GM21381 (cell line): ENCODE measurements at regions not wholly inside any gene's neighbourhood (a gene's known extent, or its start where the extent isn't known, plus 50 kb on each side); places are given as distances from the start of the nearest gene placed in this dataset.
"Not testable (repeated sequence)": the region's sequence is repeated elsewhere in the genome, so short reads cannot be mapped to it uniquely, and the experiment has no call there.

Experiments used
- ATAC-seq: cut with Tn5 transposase; IDR thresholded peaks from one replicate; pipeline ENCODE4 v1.9.1; 2021; ENCODE audit warnings: mild to moderate bottlenecking, moderate library complexity; ENCODE audit not compliant: unreplicated experiment

DNA sequence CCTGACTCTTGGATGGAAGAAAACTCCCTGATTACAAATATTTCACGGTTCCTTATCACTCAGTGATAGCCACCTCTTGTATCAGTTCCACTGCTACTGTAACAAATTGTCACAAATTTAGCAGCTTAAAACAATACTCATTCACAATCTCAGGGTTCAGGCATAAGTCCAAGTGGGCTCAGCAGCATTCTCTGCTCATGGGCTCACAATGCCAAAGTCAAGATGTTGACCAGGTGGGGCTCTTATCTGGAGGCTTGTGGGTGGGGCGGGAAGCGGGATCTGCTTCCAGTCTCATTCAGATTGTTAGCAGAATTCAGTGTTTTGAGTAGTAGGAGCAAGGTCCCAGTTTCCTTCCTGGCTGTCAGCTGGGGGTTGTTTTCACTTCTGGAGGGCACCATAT lies 137.3 kb upstream of the FAM78B start:
- ATAC-seq, result no peak

DNA sequence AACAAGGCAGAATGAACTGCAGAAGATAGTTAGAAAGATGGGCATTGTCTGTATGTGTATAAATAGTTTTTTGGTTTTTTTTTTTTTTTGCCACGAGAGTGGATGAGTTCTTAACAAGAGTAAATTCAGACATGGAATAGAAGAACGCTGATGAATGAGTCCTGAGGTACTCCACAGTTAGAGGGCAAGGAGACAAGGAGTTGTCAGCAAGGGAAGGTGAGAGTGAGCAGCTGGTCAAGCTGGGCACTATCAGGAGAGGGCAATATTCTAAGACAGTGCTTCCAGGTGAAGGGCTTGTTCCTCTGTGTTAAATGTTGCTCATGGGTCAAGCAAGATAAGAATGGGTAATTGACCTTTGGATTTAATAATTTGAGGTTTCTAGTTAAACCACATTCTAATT lies 138.6 kb upstream of the FAM78B start:
- ATAC-seq, result no peak

DNA sequence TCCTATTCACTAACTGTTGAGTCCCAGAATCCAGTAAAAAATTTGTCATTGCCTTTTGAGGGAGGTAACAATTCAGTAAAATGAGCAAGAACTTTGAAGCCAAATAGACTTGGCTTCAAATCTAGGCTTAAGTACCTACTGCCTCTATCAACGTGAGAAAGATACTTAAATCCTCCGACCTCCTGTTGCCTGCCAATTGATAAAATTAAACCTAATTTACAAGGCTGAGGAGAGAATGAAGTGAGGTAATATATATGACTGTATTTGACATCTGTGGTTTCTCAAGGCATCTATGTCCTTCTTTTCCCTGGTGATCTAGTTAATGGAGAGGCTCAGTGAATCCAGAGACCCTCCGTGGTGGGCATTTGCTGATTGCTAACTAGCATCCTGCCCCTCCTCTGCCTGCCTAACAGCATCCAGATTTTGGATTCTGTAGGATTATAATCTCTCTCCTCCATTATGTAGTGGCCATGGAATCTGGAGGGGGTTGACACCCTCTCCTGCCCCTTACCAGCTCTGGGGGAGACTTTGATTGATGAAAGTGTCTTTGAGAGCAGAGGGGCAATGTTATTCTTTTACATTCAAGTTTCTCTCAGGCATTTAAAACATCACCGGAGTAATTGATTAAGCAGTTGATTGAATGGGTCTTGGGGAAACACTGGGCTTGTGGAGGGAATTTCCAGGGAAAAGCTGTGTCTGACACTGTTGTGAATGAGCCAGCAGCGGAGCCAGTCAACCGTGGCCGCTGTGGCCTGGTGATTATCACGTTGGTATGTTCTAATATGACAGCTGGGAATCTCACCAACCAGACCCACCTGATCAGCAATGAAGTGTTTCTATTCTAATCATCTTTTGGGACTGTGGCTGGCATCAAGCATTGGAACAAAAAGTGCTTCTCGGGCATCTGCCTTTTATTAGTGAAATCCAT lies 140.7 kb upstream of the FAM78B start:
- no peak for ATAC-seq

DNA sequence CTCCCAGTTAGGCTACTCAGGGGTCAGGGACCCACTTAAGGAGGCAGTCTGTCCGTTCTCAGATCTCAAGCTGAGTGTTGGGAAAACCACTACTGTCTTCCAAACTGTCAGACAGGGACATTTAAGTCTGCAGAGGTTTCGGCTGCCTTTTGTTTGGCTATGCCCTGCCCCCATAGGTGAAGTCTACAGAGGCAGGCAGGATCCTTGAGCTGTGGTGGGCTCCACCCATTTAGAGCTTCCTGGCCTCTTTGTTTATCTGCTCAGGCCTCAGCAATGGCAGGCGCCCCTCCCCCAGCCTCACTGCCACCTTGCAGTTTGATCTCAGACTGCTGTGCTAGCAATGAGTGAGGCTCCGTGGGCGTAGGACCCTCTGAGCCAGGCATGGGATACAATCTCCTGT lies 149.5 kb upstream of the FAM78B start:
- not testable (repeated sequence) for ATAC-seq

DNA sequence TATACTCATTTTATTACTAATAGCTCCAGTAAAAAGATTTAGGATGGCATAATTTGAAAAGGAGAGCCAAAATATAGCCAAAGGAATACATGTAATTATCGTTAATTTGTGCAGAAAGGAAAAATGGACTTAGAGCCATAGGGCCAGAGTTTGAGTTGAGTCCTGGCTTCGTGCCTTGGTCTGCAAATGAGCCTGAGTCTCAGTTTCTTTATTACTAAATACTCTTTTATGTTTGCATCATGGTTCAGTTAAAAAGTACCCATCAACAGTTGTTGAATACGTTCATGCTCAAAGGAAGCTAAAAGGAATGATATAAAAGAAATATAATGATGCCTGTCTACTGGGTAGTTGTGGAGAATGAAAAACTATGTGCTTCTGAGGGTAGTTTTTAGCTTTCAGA lies 155.7 kb upstream of the FAM78B start:
- no peak for ATAC-seq

DNA sequence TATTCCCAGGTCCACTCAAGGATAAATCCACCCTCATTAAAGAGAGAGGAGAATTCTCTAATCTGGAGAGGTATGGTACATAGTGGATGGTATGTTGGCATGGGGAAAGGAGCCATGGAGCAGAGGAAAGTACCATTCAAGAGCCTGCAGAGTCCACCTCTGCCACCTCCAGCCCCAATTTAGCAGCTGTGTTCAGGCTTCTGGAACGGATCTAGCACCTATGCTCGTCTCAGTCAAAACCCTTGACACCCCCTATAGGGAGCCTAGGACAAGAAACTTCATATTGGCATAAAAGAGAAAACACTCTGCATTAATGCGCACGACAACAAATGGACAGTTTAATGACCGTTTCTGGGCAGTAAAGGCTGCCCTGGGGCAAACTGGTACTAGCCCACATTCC lies 161.1 kb upstream of the FAM78B start:
- no peak for ATAC-seq

DNA sequence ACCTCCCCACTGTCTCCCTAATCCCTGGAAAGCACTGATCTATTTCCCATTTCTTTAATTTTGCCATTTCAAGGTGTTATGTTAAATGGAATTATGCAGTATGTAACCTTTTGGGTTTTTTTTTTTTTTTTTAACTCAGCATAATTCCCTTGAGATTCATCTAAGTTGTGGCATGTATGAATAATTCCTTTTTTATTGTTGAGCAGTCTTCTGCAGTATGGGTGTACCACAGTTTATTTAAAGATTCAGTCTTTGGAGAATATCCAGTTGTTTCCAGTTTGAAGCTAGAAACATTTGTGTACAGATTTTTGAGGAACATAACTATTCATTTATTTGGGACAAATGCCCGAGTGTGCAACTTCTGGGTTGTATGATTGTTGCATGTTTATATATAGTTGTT lies 162.2 kb upstream of the FAM78B start:
- ATAC-seq, result no peak

DNA sequence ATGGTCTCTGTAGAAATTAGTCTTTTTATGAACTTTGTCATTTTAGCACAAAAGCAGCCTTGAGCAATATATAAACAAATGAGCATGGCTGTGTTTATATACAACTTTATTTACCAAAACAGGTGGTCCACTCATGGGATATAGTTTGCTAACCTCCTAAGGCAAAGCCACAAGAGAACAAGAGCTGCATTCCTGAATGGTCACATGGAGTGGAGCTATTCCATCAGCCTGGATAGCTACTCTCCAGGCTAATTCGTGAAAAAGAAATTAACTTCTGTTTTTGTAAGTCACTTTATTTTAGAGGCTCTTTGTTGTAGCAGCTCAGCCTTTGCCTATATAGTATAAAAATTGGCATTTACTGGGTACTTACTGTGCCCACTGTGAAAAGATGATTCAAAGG lies 163.3 kb upstream of the FAM78B start:
- no peak for ATAC-seq

DNA sequence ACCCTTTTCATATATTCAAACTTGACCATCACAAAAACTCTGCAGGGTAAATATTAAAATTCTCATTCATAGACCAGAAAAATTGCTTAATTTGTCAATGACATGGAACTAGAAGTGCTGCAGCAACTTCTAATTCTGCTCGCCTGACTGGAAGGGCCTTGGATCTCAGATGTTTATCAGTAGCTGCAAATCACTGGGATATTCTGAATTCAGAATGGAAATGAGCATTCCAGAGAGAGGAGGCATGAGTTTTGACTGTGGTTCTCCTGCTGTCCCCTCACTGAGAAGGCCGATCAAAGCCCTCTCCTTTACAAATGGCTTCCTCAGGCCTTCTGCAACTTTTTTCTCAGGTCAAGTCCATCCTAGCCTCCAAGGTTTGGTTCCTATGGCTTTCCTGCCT lies 171.3 kb upstream of the FAM78B start:
- ATAC-seq, result no peak

DNA sequence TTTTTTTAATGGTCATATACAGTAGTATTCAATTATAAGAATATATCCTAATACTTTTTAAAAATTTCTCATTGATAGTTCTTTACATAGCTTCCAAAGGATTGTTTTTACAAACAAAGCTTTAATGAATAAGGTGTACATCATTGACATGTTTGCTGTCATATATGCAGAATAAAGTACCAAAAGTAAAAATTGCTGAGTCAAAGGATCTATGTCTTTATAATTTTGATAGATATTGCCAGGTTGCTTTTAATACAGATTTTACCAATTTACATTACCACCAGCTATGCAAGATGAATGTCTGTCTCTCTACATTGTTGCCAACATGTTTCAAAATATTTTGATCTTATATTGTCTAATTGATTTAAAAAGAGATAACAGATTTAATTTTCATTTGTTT lies 173.9 kb upstream of the FAM78B start:
- no peak for ATAC-seq

DNA sequence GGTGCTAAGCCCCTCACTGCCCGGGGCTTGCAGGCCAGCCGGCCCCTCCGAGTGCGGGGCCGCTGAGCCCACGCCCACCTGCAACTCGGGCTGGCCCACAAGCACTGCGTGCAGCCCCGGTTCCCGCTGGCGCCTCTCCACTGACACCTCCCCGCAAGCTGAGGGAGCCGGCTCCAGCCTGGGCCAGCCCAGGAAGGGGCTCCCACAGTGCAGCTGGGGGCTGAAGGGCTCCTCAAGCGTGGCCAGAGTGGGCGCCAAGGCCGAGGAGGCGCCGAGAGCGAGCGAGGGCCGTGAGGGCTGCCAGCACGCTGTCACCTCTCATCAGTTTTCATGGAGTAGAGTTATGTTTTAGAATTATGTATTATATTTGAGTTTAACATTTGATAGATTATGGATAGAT lies 176.5 kb upstream of the FAM78B start:
- ATAC-seq, result no peak

DNA sequence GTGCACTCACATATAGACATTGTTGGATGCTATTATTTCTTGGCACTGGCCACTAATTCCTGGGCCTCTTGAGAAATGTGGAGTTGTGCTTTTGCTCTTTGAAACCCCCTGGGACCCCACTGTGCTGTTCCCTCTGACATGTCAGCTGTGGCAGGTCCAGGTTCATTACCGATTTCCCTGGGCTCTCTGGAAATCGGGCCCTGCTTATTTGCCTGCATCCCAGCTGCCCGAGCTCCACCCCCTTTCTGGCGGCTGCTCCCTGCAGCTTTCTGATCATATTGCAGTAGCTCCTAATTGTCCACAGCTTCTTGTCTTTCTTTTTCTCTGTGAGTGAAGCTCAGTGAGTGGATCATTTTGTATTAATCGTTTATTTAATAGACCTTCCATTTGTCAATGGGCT lies 183.7 kb upstream of the FAM78B start:
- ATAC-seq, result no peak

DNA sequence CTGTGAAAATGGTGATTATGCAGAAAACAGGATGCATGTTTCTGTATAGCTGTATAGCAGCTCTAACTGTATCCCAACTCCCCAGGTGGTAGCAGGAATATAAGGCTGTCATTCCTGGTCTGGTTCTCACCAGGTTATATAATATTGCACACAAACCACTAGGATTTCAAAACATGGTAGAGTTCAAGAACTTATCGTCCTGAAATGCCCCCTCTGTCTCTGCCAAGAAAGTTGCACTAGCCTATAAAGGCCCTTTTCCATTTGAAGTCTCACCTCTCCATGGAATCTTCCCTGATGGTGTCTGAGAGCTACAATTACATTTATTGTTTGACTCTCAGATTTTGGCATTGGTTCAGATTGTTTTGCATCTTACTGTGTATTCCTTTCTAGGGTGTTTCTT lies 184.9 kb upstream of the FAM78B start:
- ATAC-seq, result no peak

DNA sequence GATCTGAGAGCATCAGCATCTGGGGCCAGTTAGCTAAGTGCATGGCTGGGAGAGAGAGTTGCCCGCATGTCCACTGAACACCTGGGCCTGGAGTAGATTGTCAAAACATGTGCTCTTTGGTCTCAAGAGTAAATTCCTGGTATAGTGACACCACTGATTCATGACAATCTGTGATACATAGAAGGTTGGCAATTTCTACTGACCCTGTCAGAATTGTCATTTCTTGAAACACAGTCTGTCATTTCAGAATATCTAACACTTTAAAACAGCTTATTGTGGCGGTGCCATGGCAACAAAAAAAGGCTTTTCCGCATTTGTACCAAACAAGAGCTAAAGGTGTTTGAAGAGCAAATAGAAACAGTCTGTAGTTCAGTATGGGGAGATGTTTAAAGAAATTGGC lies 186.4 kb upstream of the FAM78B start:
- no peak for ATAC-seq

DNA sequence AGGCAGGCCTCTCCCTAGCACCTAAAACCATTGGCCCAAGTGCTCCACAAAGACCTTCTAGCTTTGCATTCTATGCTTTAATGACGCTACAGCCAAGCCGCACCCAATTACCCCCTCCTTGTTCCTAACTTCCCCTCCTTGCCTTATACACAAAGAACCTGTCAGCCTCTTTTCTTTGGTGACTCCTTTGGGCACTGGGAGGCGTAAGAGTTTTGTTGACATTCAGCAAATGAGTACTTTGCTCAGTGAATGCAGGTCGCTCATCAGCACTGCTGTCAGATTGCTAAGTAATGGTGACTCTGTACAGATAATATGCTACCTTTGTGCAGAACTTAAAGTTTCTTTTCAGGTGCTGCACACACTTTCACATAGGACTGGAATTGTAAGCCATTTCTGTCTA lies 187.6 kb upstream of the FAM78B start:
- ATAC-seq, result no peak

DNA sequence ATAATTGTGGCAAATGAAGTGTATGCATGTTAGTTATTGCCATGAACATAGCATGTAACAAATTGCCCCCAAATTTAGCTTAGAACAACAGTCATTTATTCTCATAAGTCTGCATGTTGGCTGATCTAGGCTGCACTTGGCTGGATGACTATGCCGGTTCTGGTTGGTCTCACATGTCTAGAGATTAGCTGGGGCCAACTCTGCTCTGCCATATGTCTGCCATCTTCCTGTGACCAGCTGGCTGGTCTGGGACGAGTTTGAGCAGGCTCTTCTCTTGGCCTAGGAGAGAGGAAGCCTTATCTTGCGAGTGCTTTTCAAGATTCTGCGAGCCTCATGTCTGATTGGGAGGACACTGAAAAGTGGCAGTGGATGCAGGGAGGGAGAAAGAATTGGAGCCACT lies 198.3 kb upstream of the FAM78B start:
- ATAC-seq, result no peak

DNA sequence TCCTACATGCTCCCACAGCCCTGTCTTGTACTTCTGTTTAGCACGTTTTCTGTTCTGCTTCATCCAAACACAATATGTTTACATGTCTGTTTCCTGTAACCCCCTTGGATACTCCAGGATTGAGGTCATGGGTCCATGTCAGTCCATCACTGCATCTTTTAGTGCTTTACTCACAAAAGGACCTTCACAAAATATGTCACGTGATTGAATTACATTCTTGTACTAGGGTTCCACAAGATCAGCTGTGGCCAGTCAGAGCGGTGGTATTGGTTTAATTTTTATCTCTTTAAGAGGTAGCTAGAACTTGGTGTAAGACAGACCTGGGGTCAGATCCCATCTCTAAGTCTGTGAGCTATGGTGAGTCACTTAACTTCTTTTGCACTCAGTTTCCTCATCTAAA lies 201.2 kb upstream of the FAM78B start:
- no peak for ATAC-seq

DNA sequence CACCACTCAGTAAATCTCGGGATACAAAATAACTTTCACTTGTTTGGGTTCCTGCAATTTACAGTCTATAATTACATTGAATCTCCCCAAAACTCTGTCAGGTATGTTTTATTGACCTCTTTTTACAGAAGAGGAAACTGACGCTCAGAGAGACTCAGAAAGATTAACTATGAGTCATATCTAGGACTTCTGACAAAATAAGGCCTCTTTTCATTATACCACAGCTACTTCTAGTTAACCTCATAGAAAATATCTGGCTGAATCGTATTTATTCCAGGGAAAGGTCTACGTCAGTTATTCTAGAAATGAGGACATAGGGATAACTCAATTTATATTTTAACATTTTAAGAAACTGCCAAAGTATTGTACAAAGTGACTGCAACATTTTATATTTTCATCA lies 211.1 kb upstream of the FAM78B start:
- no peak for ATAC-seq

DNA sequence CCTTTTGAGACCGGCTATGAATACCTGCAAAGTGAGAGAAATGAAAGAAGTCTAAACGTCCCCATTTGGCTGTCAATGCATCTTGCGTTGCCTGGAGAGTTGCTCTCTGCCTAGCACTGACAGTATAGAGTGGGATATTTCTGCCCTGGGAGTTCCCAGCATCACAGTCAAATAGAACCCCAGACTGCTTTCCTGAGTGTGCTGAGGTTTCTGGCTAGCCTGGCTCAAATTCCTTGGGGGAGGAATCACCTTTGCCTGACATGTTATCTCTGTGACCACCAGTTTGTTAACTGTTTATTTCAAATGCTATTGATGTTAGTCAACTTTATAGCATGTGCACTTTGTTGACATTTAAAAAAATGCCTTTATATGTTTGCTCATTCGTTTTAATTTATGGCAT lies 212.0 kb upstream of the FAM78B start:
- no peak for ATAC-seq

DNA sequence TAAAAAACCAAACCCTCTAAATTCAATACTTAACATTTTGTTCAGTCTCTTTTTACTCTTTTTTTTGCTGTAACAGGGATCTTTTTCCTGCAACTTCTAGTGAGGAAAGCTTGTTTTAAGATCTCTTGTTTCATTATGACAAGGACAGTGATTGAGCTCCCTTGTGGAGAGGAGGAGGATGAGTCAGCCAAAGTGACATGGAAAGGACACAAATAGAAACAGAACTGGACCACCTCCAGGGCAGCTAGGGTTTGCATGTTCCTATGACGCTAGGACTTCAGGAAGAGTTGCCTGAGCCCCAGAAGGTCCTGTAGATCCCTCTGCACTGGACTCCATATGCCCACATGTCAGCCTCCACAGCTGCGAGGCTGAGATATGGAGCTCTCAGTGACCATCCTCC lies 212.6 kb upstream of the FAM78B start:
- ATAC-seq, result no peak

DNA sequence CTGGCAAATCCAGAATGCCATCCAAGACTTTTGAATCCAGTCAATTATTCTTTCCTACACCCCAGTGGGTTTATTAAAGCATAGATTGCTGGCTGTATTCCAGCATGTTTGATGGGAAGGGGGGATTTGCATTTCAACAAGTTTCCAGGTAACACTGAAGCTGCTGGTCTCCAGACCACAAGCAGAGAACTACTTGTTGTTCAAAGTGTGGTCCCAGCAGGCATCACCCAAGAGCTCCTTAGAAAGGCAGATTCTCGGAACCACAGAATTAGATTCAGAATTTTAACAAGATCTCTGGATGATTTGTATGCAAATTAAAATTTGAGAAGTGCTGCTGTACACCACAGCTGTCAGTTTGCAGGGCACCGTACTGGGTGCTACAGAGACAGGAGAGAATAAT lies 216.3 kb upstream of the FAM78B start:
- no peak for ATAC-seq

DNA sequence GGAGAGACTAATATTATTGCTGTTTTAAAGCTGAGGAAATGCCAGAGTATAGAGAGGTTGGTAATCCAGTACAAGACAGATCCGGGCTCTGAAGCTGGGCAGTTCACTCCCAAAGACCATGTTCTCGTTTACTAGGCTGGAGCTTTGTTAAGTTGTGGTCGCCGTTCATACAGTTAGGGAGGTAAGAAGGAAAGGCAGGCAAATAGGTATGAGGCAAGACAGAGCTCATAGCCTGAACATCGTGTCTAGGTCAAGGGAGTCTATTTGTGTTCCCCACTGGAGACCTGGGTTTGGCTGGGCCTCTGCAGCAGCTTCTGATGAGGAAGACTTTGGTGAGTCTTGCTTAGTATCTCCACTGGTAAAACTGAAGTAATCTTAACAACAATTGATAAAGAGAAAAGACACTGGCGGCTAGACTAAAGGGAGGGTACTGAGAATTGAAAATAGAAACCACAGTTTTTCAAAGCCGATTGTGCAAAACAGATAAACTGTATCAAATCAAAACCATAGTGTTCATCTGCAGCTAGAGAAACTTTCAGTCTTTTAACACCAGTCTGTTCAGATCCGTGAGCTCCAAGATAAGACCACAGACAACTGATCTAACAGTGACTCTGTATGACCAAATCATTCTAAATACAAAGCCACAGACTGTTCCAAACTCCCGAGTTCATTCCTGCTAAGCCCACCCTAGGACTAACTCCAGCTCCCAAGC lies 217.0 kb upstream of the FAM78B start:
- no peak for ATAC-seq
